Stimulated activated naive B cell treated with anti-CD40 and anti-IgM and Interleukin-4, amounts not matched to agents 10 μg/mL and 1 μg/mL and 100 μg/mL, for 72 hours (primary cell): ENCODE measurements at regions not wholly inside any gene's neighbourhood (a gene's known extent, or its start where the extent isn't known, plus 50 kb on each side); places are given as distances from the start of the nearest gene placed in this dataset.

Experiments used
- ATAC-seq, 2 donors: fragments of 150-1000 bp; cut with Tn5 transposase; replicated peaks; 2 replicates each; pipeline ENCODE4 v1.10.0; 2021; ENCODE audit warnings: moderate library complexity in 1 of 2
- DNase-seq: peaks from one replicate; pipeline ENCODE4 v3.0.0; 2021
- H3K27ac Mint-ChIP-seq: one replicate; pipeline ENCODE4 v1.8.0; 2022; ENCODE audit warnings: mild to moderate bottlenecking, mixed read lengths
- H3K27me3 Mint-ChIP-seq, 2 donors: one replicate each; pipeline ENCODE4 v1.8.0; 2022; ENCODE audit warnings: mixed read lengths in 2 of 2
- H3K36me3 Mint-ChIP-seq, 2 donors: one replicate each; pipeline ENCODE4 v1.8.0; 2022; ENCODE audit warnings: mixed read lengths in 2 of 2, mild to moderate bottlenecking in 1 of 2
- H3K4me1 Mint-ChIP-seq, 2 donors: one replicate each; pipeline ENCODE4 v1.8.0; 2022; ENCODE audit warnings: mixed read lengths in 2 of 2, mild to moderate bottlenecking in 1 of 2
- H3K4me3 Mint-ChIP-seq, 2 donors: one replicate each; pipeline ENCODE4 v1.8.0; 2022; ENCODE audit warnings: mild to moderate bottlenecking in 2 of 2, mixed read lengths in 2 of 2, moderate library complexity in 1 of 2
- H3K9me3 Mint-ChIP-seq, 2 donors: one replicate each; pipeline ENCODE4 v1.8.0; 2022; ENCODE audit warnings: mixed read lengths in 2 of 2, mild to moderate bottlenecking in 1 of 2

DNA sequence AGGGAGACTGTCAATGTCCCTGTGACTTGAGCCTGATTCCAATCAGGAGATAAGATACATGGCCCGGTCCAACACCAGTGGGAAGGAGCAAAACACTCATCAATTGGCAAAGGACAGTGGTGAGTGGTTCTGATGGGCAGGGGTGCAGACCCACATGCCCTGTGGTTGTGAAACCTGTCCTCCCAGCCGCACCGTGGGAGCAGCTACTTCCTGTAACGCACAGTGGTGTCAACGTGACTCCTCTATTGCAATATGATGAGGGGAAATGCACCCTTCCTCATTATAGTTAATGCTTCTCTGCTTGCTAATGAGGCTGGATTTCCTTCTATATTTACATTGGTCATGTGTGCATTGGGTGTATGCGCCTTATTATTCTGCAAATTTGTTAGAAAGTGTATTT, 223.0 kb downstream of the IRX1 start:
- no peak overlapping the region for H3K27ac Mint-ChIP-seq
- H3K9me3 Mint-ChIP-seq: no peaks in the 10 kb centered on the region
- DNase-seq (no peak), ATAC-seq (no peak)
- no peaks in the 10 kb centered on the region for H3K36me3 Mint-ChIP-seq
- no peaks in the 10 kb centered on the region for H3K27me3 Mint-ChIP-seq
- no peaks in the 10 kb centered on the region for H3K4me1 Mint-ChIP-seq
- no peak overlapping the region for H3K4me3 Mint-ChIP-seq

DNA sequence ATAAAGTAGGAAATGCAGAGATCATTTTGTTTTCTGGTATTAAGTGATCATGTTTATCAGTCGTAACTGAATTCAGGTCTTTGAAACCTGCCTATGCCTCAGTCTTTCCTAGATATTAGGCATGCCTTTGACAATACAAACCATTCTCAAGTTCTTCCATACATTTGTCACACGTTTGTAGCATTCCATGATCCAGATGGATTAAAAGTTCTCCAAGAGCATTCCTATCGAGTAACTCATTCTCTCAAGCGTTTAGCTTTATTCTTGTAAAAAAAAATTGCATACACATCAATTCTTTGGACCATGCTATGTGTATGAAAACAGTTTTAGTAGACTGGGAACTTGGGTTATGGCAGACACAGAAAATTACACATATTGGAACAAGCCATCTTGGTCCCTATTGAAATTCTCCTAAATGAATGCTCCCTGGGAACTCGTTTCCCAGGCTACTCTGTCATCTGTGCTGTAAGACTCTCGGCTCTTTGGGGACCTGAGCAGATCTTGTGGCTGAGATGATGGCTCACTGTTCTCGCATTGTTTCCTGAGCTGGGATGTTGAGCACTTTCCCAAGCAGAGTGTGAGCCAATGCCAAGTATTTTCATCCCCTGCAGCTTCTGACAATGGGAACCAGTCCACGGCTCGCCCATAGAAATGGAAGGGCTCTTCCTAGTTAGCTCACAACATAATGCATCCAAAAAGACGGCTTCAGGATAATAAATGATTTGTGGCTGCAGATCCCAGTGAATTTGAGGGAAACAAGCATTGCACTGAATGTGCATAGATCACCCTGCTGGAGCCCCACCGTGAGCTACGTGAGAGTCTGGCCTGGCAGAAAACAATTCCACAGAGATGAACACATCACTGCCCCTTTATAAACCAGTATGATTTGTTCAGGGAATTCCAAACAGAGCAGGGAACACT, 230.2 kb downstream of the IRX1 start:
- DNase-seq (no peak), ATAC-seq (no peak)
- Mint-ChIP-seq H3K27ac (no peak overlapping the region), H3K9me3 (peaks cover 0 to 4% of the 10 kb centered on the region in 2 donors), H3K36me3 (no peaks in the 10 kb centered on the region), H3K4me1 (no peaks in the 10 kb centered on the region), H3K4me3 (no peak overlapping the region), H3K27me3 (no peaks in the 10 kb centered on the region)

DNA sequence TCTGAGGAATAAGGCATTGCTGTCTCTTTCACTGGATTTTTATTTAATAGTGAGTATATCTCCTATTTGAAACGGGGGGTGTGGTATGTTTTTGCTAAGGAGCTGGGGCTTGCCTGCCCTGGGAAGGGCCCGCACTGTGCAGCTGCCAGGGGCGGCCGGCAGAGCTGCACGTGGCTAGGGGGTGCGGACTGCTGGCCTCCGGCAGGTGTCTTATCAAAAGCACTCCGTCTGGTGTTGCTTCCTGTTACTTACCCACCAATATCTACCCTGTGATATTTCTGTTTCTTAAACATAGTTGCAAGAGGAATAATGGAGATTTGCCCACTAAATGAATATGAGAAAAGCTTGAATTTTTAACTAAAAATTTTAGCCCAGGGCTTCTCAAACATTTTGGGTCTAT, 232.0 kb downstream of the IRX1 start:
- Mint-ChIP-seq H3K36me3 (no peaks in the 10 kb centered on the region), H3K27ac (no peak overlapping the region), H3K4me3 (peak overlapping the region in 1 of 2 donors; percentile 35), H3K4me1 (no peaks in the 10 kb centered on the region), H3K27me3 (no peaks in the 10 kb centered on the region), H3K9me3 (peaks cover 0 to 4% of the 10 kb centered on the region in 2 donors)
- ATAC-seq (peak; percentile 55 to 67), DNase-seq (no peak)

DNA sequence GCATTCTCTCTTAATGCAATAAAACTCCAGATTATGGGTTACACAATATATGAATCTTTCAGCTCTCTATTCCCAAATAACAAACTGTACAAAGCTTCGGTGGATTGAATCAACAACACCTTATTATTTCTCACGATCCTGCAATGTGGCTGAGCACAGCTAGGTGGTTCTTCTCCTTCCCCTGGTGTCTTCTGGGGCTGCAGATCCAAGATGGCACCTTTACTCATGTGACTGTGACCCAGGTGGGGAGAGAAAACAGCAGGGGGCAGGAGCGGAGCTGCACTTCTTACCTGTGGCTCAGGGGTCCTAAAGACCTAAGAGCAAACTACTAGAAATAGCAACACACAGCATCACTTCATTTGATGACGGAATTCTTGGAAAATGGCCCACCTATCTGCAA, 233.1 kb downstream of the IRX1 start:
- DNase-seq (no peak), ATAC-seq (no peak)
- H3K27me3 Mint-ChIP-seq: no peaks in the 10 kb centered on the region
- H3K36me3 Mint-ChIP-seq: no peaks in the 10 kb centered on the region
- H3K4me1 Mint-ChIP-seq: no peaks in the 10 kb centered on the region
- no peak overlapping the region for H3K27ac Mint-ChIP-seq
- peaks cover 2 to 4% of the 10 kb centered on the region in 2 donors for H3K9me3 Mint-ChIP-seq
- no peak overlapping the region for H3K4me3 Mint-ChIP-seq

DNA sequence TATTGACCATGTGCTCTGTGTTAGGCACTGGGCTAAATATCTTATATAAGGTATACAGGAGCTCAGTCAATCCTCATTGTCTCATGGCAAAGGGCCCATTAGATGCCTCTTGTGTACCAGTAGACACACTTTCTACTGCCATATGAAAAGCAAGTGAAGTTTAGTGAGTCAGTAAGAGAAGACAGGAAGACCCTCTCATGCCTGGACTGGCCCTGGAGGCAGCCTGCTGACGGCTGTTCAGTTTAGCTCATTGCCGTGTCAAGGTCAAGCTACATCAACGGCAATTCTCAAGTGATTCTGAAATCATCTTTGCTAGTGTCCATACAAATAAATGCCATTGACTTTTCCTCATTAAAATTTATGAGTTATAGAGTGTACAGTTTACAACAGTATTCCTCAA, 237.9 kb downstream of the IRX1 start:
- no peaks in the 10 kb centered on the region for H3K27me3 Mint-ChIP-seq
- no peak for ATAC-seq
- no peaks in the 10 kb centered on the region for H3K4me1 Mint-ChIP-seq
- H3K36me3 Mint-ChIP-seq: no peaks in the 10 kb centered on the region
- no peak for DNase-seq
- H3K4me3 Mint-ChIP-seq: no peak overlapping the region
- peaks cover 2 to 4% of the 10 kb centered on the region in 2 donors for H3K9me3 Mint-ChIP-seq
- no peak overlapping the region for H3K27ac Mint-ChIP-seq

DNA sequence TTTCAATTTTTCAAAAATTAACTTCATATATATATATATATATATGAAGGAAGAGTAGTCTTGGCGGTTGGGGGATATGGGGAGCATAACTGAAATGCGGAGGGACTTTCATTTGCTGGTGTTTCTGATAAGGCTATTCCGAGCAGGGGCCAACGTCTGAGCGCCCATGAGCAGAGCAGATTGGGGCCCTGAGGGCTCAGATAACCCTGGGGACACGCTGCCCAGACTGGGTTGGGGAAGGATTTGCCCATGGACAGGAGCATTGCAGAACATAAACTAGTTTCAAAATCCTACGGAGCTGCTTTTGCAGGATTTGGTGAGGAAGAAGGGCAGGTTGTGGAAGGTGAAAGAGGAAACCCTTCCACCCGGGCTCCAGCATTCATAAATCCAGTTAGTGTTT, 240.2 kb downstream of the IRX1 start:
- no peak overlapping the region for H3K4me3 Mint-ChIP-seq
- peaks cover 0 to 2% of the 10 kb centered on the region in 2 donors for H3K9me3 Mint-ChIP-seq
- ATAC-seq (no peak), DNase-seq (no peak)
- H3K27ac Mint-ChIP-seq: no peak overlapping the region
- H3K27me3 Mint-ChIP-seq: no peaks in the 10 kb centered on the region
- no peaks in the 10 kb centered on the region for H3K36me3 Mint-ChIP-seq
- H3K4me1 Mint-ChIP-seq: no peaks in the 10 kb centered on the region

DNA sequence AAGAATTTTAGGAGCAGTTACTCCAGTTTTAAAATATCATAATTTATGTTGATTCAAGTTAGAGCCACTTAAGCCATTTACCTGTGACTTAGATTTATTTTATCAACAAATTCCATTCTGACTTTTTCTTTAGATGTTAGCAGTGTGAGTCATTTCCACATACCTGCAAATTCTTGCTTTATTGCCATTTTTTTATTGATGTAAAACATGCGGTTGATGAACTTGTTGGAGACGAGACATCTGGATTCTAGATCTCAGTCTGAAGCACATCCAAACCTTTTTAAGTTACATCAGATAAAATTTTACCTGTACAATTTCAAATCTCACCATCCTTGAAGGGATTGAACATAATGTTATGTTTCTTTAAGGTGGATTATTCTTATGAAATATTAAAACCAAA, 240.9 kb downstream of the IRX1 start:
- Mint-ChIP-seq H3K27me3 (no peaks in the 10 kb centered on the region), H3K36me3 (no peaks in the 10 kb centered on the region)

DNA sequence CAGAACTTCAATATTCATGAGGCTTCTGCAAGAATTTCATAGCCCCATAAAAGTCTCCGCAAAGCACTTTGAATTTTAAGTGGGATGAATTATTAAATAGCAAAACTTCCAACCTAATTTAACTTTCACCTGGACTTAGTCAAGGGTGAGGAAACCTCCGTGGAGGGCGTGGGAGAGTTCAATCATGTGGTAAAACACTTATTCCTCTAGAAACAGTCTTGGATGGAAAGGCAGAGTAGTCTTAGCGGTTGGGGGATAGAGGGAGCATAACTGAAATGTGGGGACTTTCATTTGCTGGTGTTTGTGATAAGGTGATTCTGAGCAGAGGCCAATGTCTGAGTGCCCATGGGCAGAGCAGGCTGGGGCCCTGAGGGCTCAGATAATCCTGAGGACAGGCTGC, 241.9 kb downstream of the IRX1 start:
- Mint-ChIP-seq H3K4me1 (no peaks in the 10 kb centered on the region), H3K4me3 (no peak overlapping the region), H3K27ac (no peak overlapping the region), H3K36me3 (no peaks in the 10 kb centered on the region), H3K9me3 (peaks cover 0 to 2% of the 10 kb centered on the region in 2 donors), H3K27me3 (no peaks in the 10 kb centered on the region)
- ATAC-seq (no peak), DNase-seq (no peak)

More for the DNA sequence above, 240.9 kb downstream of the IRX1 start:
- ATAC-seq: no peak
- H3K9me3 Mint-ChIP-seq: peaks cover 0 to 2% of the 10 kb centered on the region in 2 donors
- no peak overlapping the region for H3K4me3 Mint-ChIP-seq
- no peak overlapping the region for H3K27ac Mint-ChIP-seq
- no peaks in the 10 kb centered on the region for H3K4me1 Mint-ChIP-seq
- DNase-seq: no peak

DNA sequence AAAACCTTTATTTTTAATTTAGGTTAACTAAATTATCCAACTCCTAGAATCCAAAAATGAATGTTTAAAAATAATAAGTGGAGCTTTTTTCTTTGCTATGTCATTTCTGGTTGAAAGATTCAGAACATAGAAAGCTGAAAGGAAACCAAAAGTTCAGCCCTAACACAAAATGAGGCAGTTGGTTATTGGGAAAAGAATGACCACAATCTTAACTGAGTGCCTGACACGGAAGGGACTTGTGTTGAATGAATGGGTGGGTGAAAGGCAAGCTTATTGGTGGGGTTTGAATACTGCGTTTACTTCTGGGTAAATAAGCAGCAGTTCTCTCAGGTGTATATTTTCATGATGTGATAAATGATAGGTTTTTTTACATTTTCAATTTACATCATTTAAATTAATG, 243.5 kb downstream of the IRX1 start:
- H3K36me3 Mint-ChIP-seq: no peaks in the 10 kb centered on the region

DNA sequence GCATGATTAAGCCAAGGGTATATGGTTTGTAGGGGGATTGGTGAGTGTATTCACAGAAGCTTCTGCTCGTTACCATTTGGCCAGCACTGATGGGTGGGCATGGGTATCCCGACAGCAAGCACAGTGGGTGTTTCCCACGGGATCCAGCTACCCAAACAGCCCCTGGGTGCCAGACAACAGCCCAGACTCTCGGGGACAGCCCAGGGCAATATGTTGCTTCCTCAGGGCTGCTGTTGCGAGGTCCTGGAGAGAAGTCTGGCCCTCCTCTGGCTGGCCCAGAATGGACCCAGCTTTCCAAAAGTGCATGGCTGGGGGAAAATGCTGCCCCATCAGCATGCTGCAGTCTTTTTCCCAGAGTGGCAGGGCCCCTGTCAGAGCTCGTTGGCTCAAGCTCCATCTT, 247.0 kb downstream of the IRX1 start:
- H3K27ac Mint-ChIP-seq: no peak overlapping the region
- H3K9me3 Mint-ChIP-seq: peaks cover 16 to 20% of the 10 kb centered on the region in 2 donors
- H3K27me3 Mint-ChIP-seq: no peaks in the 10 kb centered on the region
- no peak overlapping the region for H3K4me3 Mint-ChIP-seq
- no peaks in the 10 kb centered on the region for H3K36me3 Mint-ChIP-seq
- no peak for ATAC-seq
- H3K4me1 Mint-ChIP-seq: no peaks in the 10 kb centered on the region
- no peak for DNase-seq

More for the DNA sequence above, 243.5 kb downstream of the IRX1 start:
- Mint-ChIP-seq H3K4me1 (no peaks in the 10 kb centered on the region), H3K4me3 (no peak overlapping the region), H3K9me3 (no peaks in the 10 kb centered on the region), H3K27ac (no peak overlapping the region), H3K27me3 (no peaks in the 10 kb centered on the region)
- DNase-seq: no peak
- ATAC-seq: no peak

DNA sequence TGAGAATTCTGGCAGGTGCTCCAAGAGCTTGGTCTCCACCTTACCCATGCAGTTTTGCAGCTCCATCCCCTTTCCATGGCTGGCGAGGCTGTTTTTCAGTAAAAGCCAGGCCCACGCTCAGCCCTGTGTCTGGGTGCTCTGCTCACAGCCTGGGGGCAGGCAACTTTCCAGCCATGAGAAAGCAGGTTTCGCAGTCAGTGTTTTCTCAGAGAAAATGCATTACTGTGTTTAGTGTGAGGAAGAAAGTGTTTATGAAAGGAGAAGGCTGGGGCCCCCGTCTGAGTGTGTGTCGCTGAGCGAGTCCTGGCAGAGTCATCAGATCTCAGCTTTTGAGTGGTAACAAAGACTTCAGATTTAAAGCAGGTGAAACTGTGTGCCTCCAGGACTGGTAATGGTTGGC, 248.1 kb downstream of the IRX1 start:
- no peak for ATAC-seq
- no peaks in the 10 kb centered on the region for H3K36me3 Mint-ChIP-seq
- no peak overlapping the region for H3K27ac Mint-ChIP-seq
- no peaks in the 10 kb centered on the region for H3K27me3 Mint-ChIP-seq
- no peaks in the 10 kb centered on the region for H3K4me1 Mint-ChIP-seq
- H3K4me3 Mint-ChIP-seq: no peak overlapping the region
- peaks cover 16 to 20% of the 10 kb centered on the region in 2 donors for H3K9me3 Mint-ChIP-seq
- no peak for DNase-seq

DNA sequence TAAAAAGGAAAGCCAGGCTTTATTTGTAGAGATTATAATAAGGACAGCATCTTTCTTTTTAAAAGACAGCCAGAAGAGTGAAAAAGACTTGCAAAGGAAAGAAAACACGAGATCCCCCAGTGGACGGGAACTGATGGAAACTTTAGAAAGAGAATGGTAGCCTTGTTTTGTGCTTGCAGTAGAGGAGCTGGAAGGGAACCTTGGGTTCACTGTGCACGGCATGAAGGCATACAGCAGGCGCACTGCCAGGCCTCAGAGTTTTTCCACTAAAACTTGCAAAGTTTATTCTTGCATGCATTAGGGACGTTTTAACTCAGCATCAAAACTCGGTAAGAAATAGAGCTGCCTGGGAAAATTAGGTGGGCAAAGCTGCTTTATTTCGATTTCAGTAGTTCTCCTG, 248.6 kb downstream of the IRX1 start:
- no peaks in the 10 kb centered on the region for H3K4me1 Mint-ChIP-seq
- no peak overlapping the region for H3K4me3 Mint-ChIP-seq
- peaks cover 16 to 20% of the 10 kb centered on the region in 2 donors for H3K9me3 Mint-ChIP-seq
- ATAC-seq: no peak
- H3K27me3 Mint-ChIP-seq: no peaks in the 10 kb centered on the region
- no peak for DNase-seq
- H3K27ac Mint-ChIP-seq: no peak overlapping the region
- no peaks in the 10 kb centered on the region for H3K36me3 Mint-ChIP-seq

DNA sequence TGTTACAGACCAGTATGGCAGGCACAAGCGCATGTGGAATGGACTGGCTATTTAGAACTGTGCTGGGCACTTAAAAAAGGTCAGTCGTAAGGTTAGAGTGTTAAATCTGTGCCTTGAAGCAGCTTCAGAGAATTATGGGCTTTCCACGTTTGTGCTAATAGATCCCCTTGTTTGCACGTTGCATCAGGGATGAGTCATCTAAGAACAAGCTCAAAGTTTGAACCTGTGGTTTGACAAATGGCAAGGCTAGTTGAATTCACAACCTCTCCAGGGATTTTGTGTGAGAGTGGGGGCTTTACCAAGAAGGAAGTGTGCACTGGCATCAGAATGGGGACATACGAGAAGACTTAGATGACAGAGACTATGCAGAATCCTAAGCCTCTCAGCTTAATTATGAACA, 249.6 kb downstream of the IRX1 start:
- H3K27ac Mint-ChIP-seq: no peak overlapping the region
- H3K27me3 Mint-ChIP-seq: no peaks in the 10 kb centered on the region
- H3K9me3 Mint-ChIP-seq: peaks cover 16 to 20% of the 10 kb centered on the region in 2 donors
- no peak overlapping the region for H3K4me3 Mint-ChIP-seq
- H3K36me3 Mint-ChIP-seq: no peaks in the 10 kb centered on the region
- ATAC-seq (peak; percentile 45 to 50), DNase-seq (no peak)
- H3K4me1 Mint-ChIP-seq: no peaks in the 10 kb centered on the region

DNA sequence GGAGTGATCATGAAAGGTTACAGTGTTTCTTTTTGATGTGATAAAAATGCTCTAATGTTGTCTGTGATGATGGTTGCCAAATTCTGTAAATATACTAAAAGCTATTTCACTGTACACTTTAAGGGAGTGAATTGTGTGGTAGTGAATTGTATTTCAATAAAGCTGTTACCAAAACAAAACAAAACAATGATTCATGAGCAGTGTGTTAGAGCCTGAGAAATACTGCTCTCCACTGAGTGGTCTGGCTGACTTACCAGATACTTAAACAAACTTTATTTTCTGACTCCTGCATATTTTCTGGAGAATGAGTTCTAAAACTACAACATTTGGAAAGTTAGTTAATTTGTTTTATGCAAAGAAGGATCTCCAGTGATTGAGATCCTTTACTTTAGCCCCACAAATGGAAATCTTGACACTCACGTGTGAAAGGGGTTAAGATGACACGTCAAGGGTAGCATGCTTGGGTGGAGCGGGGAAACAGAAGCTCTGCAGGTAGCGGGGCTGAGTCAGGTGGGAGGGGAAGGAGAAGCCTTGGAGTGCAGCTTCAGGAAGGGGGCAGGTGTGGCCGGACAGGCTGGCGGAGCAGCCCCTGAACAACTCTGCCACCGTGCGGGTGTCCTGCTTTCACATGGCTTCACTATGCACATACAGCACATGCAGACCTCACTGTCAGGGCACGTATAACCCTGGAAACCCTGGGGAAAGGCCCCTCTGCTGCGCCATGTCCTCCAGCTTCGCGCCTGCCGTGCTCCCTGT, 256.7 kb downstream of the IRX1 start:
- Mint-ChIP-seq H3K4me1 (no peaks in the 10 kb centered on the region), H3K27me3 (no peaks in the 10 kb centered on the region), H3K9me3 (no peaks in the 10 kb centered on the region), H3K36me3 (no peaks in the 10 kb centered on the region), H3K4me3 (no peak overlapping the region), H3K27ac (no peak overlapping the region)
- DNase-seq: no peak
- no peak for ATAC-seq

DNA sequence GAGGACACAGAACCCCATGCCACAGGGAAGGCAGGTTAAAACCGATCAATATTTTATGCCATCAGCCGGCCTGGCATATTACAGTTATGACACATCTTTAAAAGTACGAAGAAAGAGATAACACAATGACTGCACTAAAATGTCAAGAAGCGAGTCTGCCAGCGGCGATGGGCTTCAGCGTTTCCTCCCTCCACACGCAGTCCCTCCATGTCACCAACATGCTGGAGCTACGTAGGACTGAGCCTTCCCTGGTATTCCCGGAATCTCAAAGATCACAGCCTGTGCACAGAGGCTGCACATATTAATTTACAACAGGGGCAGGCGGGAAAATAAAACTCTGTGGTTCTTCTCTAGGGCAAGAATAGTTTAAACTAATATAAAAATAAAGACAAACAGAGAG, 257.7 kb downstream of the IRX1 start:
- no peak for DNase-seq
- Mint-ChIP-seq H3K27ac (no peak overlapping the region), H3K27me3 (no peaks in the 10 kb centered on the region), H3K4me3 (no peak overlapping the region), H3K36me3 (no peaks in the 10 kb centered on the region), H3K9me3 (no peaks in the 10 kb centered on the region), H3K4me1 (peaks cover 0 to 4% of the 10 kb centered on the region in 2 donors)
- ATAC-seq: no peak
